ENCODE measurements at regions not wholly inside any gene's neighbourhood (a gene's known extent, or its start where the extent isn't known, plus 50 kb on each side); places are given as distances from the start of the nearest gene placed in this dataset.

GRCh38 chr2:234193977-234194563 lies 143.6 kb downstream of the SPP2 start:
- TF ChIP-seq CTCF (IDR thresholded peaks at IDR 0.05) (no peak), EP300 (IDR thresholded peaks at IDR 0.05) (no peak), POLR2A (IDR thresholded peaks at IDR 0.05) (no peak)
